HEK293T (cell line): ENCODE measurements at regions not wholly inside any gene's neighbourhood (a gene's known extent, or its start where the extent isn't known, plus 50 kb on each side); places are given as distances from the start of the nearest gene placed in this dataset.

ENCODE experiments used
- ARNT ChIP-seq: fragments of 450-650 bp; IDR thresholded peaks from 2 replicates; pipeline ENCODE4 v1.6.1; 2017; ENCODE audit warnings: mild to moderate bottlenecking
- BHLHE40 ChIP-seq: fragments of 450-650 bp; IDR thresholded peaks from 2 replicates; pipeline ENCODE4 v1.6.1; 2016; ENCODE audit warnings: mild to moderate bottlenecking, moderate library complexity, borderline replicate concordance
- CTBP1 ChIP-seq: fragments of 450-650 bp; IDR thresholded peaks from 2 replicates; pipeline ENCODE4 v1.6.1; 2016; ENCODE audit warnings: borderline replicate concordance
- ELF4 ChIP-seq: fragments of 450-650 bp; IDR thresholded peaks from 2 replicates; pipeline ENCODE4 v1.6.1; 2017; ENCODE audit warnings: antibody characterized with exemption
- FOXA1 ChIP-seq: fragments of 450-650 bp; IDR thresholded peaks from 2 replicates; pipeline ENCODE4 v1.6.1; 2016; ENCODE audit warnings: mild to moderate bottlenecking
- FOXK2 ChIP-seq: fragments of 450-650 bp; IDR thresholded peaks from 2 replicates; pipeline ENCODE4 v1.6.1; 2016; ENCODE audit warnings: mild to moderate bottlenecking
- FOXM1 ChIP-seq: fragments of 450-650 bp; IDR thresholded peaks from 2 replicates; pipeline ENCODE4 v1.6.1; 2017; ENCODE audit warnings: mild to moderate bottlenecking, borderline replicate concordance
- L3MBTL2 ChIP-seq: fragments of 450-650 bp; conservative IDR thresholded peaks from 2 replicates; pipeline ENCODE4 v1.6.1; 2016; ENCODE audit warnings: mild to moderate bottlenecking
- LEF1 ChIP-seq: fragments of 450-650 bp; IDR thresholded peaks from 2 replicates; pipeline ENCODE4 v1.6.1; 2017; ENCODE audit warnings: mild to moderate bottlenecking, borderline replicate concordance
- NFRKB ChIP-seq: fragments of 450-650 bp; IDR thresholded peaks from 2 replicates; pipeline ENCODE4 v1.6.1; 2016; ENCODE audit warnings: mild to moderate bottlenecking, moderate library complexity
- SP1 ChIP-seq: fragments of 450-650 bp; IDR thresholded peaks from 2 replicates; pipeline ENCODE4 v1.6.1; 2017
- SUZ12 ChIP-seq: fragments of 450-650 bp; IDR thresholded peaks from 2 replicates; pipeline ENCODE4 v1.6.1; 2016; ENCODE audit warnings: mild to moderate bottlenecking
- TARDBP ChIP-seq: fragments of 450-650 bp; IDR thresholded peaks from 2 replicates; pipeline ENCODE4 v1.6.1; 2016
- ZNF384 ChIP-seq: fragments of 450-650 bp; IDR thresholded peaks from 2 replicates; pipeline ENCODE4 v1.6.1; 2016

DNA sequence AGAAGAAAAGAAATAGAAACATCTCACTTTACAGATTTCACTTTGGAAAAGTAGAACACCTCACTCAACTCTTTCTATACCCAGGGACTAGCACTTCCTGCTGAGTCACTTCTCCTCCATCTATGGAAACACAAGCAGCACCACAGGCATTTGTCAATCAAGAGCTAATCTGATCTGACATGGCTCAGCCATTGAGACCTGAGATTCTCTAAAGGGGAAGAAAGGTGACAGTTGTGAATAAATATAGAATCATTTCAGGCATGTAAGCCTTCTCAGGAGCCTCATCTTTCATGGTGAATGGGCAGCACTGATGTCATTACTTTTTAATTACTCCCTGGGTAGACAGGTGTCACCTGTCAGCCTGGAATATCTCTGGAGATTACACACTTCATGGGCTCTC is 559.8 kb downstream of the HINT1 start:
- no peak for TF ChIP-seq SP1
- TF ChIP-seq BHLHE40, result no peak
- no peak for TF ChIP-seq FOXM1
- TF ChIP-seq ELF4, result no peak
- TF ChIP-seq FOXA1, result no peak
- TF ChIP-seq SUZ12, result no peak
- no peak for TF ChIP-seq ARNT
- no peak for TF ChIP-seq LEF1
- TF ChIP-seq NFRKB, result no peak
- no peak for TF ChIP-seq FOXK2
- no peak for TF ChIP-seq CTBP1
- no peak for TF ChIP-seq ZNF384
- no peak for TF ChIP-seq TARDBP
- no peak for TF ChIP-seq L3MBTL2
